ENCODE measurements at regions not wholly inside any gene's neighbourhood (a gene's known extent, or its start where the extent isn't known, plus 50 kb on each side); places are given as distances from the start of the nearest gene placed in this dataset.
"Not testable (repeated sequence)": the region's sequence is repeated elsewhere in the genome, so short reads cannot be mapped to it uniquely, and the experiment has no call there.

GRCh38 chr7:52565974-52566373 is 469.5 kb upstream of the POM121L12 start:
- no peak overlapping the region for H3K27ac ChIP-seq (replicated peaks in 1 of 4)
- H3K4me1 ChIP-seq = no peaks in the 10 kb centered on the region
- H3K9me3 ChIP-seq = no peaks in the 10 kb centered on the region
- intact Hi-C loops (cut with DNase I) = no loop called here
- H3K27me3 ChIP-seq = no peaks in the 10 kb centered on the region
- DNase-seq (ENCODE audit: extremely low spot score) = no peak
- no peaks in the 10 kb centered on the region for H3K36me3 ChIP-seq
- TF ChIP-seq EP300 (IDR thresholded peaks at IDR 0.05) (no peak), POLR2A (IDR thresholded peaks at IDR 0.05; ENCODE audit: low read depth) (no peak), CTCF (IDR thresholded peaks at IDR 0.05) (no peak), POLR2AphosphoS5 (IDR thresholded peaks at IDR 0.05) (no peak)
- no peak overlapping the region for H3K4me3 ChIP-seq
- 81% methylated on average over 5 of the region's 5 CpGs for WGBS

- no peaks in the 10 kb centered on the region for H3K36me3 ChIP-seq
- no peak overlapping the region for H3K27ac ChIP-seq (replicated peaks in 1 of 4)
- 72% methylated on average over 4 of the region's 4 CpGs for WGBS
- no peaks in the 10 kb centered on the region for H3K9me3 ChIP-seq
- intact Hi-C loops (cut with DNase I) = no loop called here
- H3K4me3 ChIP-seq = no peak overlapping the region
- H3K27me3 ChIP-seq = no peaks in the 10 kb centered on the region
- no peak for TF ChIP-seq POLR2A (IDR thresholded peaks at IDR 0.05; ENCODE audit: low read depth)
- TF ChIP-seq POLR2AphosphoS5 (IDR thresholded peaks at IDR 0.05) = no peak
- no peak for TF ChIP-seq CTCF (IDR thresholded peaks at IDR 0.05)
- no peak for TF ChIP-seq EP300 (IDR thresholded peaks at IDR 0.05)
- no peak for DNase-seq (ENCODE audit: extremely low spot score)
- no peaks in the 10 kb centered on the region for H3K4me1 ChIP-seq
Observed at GRCh38 chr7:52555805-52556204, 479.6 kb upstream of the POM121L12 start.

GRCh38 chr7:52547308-52547910 is 488.0 kb upstream of the POM121L12 start:
- no peak overlapping the region for H3K27ac ChIP-seq (replicated peaks in 1 of 4)
- 82% methylated on average over 8 of the region's 8 CpGs for WGBS
- intact Hi-C loops (cut with DNase I) = no loop called here
- no peak for TF ChIP-seq CTCF (IDR thresholded peaks at IDR 0.05)
- TF ChIP-seq POLR2A (IDR thresholded peaks at IDR 0.05; ENCODE audit: low read depth) = no peak
- no peak for TF ChIP-seq POLR2AphosphoS5 (IDR thresholded peaks at IDR 0.05)
- TF ChIP-seq EP300 (IDR thresholded peaks at IDR 0.05) = no peak
- H3K27me3 ChIP-seq = no peaks in the 10 kb centered on the region
- no peaks in the 10 kb centered on the region for H3K36me3 ChIP-seq
- H3K4me1 ChIP-seq = no peaks in the 10 kb centered on the region
- H3K9me3 ChIP-seq = no peaks in the 10 kb centered on the region
- H3K4me3 ChIP-seq = no peak overlapping the region
- DNase-seq (ENCODE audit: extremely low spot score) = no peak

GRCh38 chr7:52541198-52541765 is 494.2 kb upstream of the POM121L12 start:
- WGBS = 79% methylated on average over 5 of the region's 5 CpGs
- DNase-seq (ENCODE audit: extremely low spot score); H3K9me3 ChIP-seq; H3K4me1 ChIP-seq; H3K27ac ChIP-seq (replicated peaks in 1 of 4); H3K4me3 ChIP-seq; H3K36me3 ChIP-seq; H3K27me3 ChIP-seq; intact Hi-C loops (cut with DNase I): not testable (repeated sequence)

GRCh38 chr7:52540041-52540440 is 495.4 kb upstream of the POM121L12 start:
- H3K27me3 ChIP-seq = no peaks in the 10 kb centered on the region
- no peak overlapping the region for H3K27ac ChIP-seq (replicated peaks in 1 of 4)
- DNase-seq (ENCODE audit: extremely low spot score) = no peak
- TF ChIP-seq CTCF (IDR thresholded peaks at IDR 0.05) (no peak), POLR2A (IDR thresholded peaks at IDR 0.05; ENCODE audit: low read depth) (no peak), EP300 (IDR thresholded peaks at IDR 0.05) (no peak), POLR2AphosphoS5 (IDR thresholded peaks at IDR 0.05) (no peak)
- intact Hi-C loops (cut with DNase I) = no loop called here
- H3K9me3 ChIP-seq = no peaks in the 10 kb centered on the region
- no peak overlapping the region for H3K4me3 ChIP-seq
- WGBS = 84% methylated on average over 2 of the region's 2 CpGs
- no peaks in the 10 kb centered on the region for H3K4me1 ChIP-seq
- H3K36me3 ChIP-seq = no peaks in the 10 kb centered on the region
